GM06990 (cell line): ENCODE measurements at regions not wholly inside any gene's neighbourhood (a gene's known extent, or its start where the extent isn't known, plus 50 kb on each side); places are given as distances from the start of the nearest gene placed in this dataset.

Experiments used
- DNase-seq: peaks from one replicate; pipeline ENCODE4 v3.0.0-alpha.2; 2011; ENCODE audit not compliant: insufficient read length; ENCODE audit errors: extremely low read depth
- H3K27me3 ChIP-seq: replicated peaks from 2 replicates; pipeline ENCODE4 v1.6.0; 2011; ENCODE audit warnings: low read length; ENCODE audit not compliant: control insufficient read depth, insufficient read depth
- H3K36me3 ChIP-seq: 2 replicates; pipeline ENCODE4 v1.5.1; 2011; ENCODE audit warnings: low read length; ENCODE audit not compliant: control insufficient read depth, insufficient read depth
- H3K4me3 ChIP-seq: replicated peaks from 2 replicates; pipeline ENCODE4 v1.5.1; 2011; ENCODE audit warnings: low read depth, mild to moderate bottlenecking, control low read depth, low read length
- TF ChIP-seq, protein P1 (sequence below): IDR thresholded peaks from 2 replicates; pipeline ENCODE4 v1.5.1; 2011; ENCODE audit warnings: low read length, control low read depth, mild to moderate bottlenecking, inconsistent platforms; ENCODE audit not compliant: insufficient read depth, poor library complexity, severe bottlenecking

GRCh38 chr2:222102575-222103349, 196.0 kb downstream of the PAX3 start:
- DNase-seq, result no peak

DNA sequence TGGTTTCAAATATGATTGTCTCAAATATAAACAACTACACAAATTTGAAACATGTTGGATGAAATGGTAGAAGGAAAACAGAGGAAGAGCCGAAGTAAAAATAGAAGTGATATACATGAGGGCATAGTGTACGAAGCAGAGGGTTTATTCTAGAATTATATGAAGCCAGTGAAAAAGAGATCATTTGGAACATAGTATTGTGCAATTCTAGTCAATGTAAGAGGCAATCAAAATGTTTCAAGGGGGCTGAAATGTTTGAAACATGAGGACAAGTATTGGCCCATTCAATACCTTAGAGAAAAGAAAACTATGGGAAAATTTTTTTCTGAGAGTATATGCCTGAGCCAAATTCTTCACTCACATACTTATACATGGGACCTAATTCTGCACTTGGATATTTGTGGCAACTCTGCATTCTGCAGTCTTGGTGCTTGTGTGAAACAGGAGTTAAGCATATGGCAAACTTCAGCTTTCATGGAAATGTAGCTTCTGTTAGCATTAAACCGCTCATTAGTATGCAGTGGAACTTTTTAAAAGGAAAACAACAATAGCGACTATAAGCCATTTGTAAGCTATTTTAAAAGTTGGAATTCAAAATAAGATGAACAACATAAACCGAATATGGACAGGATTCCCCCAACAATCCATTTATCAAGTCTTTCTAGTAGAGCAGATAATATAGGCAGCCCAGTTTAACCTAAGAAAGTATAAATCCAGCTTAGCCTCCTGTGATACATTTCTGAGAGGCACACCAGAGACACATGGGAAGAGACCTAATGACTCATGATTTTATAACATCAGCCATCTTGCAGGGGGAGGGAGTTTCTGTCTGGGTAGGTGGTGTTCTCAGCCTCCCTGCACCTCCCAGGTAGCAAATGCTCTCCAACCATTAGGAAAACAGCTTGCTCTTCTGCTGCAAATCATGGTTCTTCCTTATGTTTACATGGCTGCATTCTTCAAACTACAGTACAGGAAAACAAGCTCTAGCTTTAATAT, 197.8 kb downstream of the PAX3 start:
- TF ChIP-seq, protein P1, sequence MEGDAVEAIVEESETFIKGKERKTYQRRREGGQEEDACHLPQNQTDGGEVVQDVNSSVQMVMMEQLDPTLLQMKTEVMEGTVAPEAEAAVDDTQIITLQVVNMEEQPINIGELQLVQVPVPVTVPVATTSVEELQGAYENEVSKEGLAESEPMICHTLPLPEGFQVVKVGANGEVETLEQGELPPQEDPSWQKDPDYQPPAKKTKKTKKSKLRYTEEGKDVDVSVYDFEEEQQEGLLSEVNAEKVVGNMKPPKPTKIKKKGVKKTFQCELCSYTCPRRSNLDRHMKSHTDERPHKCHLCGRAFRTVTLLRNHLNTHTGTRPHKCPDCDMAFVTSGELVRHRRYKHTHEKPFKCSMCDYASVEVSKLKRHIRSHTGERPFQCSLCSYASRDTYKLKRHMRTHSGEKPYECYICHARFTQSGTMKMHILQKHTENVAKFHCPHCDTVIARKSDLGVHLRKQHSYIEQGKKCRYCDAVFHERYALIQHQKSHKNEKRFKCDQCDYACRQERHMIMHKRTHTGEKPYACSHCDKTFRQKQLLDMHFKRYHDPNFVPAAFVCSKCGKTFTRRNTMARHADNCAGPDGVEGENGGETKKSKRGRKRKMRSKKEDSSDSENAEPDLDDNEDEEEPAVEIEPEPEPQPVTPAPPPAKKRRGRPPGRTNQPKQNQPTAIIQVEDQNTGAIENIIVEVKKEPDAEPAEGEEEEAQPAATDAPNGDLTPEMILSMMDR, result no peak
- no peaks in the 10 kb centered on the region; the same call in 1 of the 2 replicates for H3K27me3 ChIP-seq

More at GRCh38 chr2:222102575-222103349, 196.0 kb downstream of the PAX3 start:
- no peaks in the 10 kb centered on the region for H3K36me3 ChIP-seq
- no peak overlapping the region for H3K4me3 ChIP-seq
- H3K27me3 ChIP-seq, result no peaks in the 10 kb centered on the region; the same call in 1 of the 2 replicates
- TF ChIP-seq, protein P1, result no peak

GRCh38 chr2:222088561-222088960, 210.2 kb downstream of the PAX3 start:
- no peak overlapping the region for H3K4me3 ChIP-seq
- TF ChIP-seq, protein P1, result no peak
- no peaks in the 10 kb centered on the region for H3K36me3 ChIP-seq
- no peak for DNase-seq
- H3K27me3 ChIP-seq, result no peaks in the 10 kb centered on the region

More for the DNA sequence above, 197.8 kb downstream of the PAX3 start:
- Histone ChIP-seq H3K36me3 (no peaks in the 10 kb centered on the region), H3K4me3 (no peak overlapping the region)
- DNase-seq, result no peak

DNA sequence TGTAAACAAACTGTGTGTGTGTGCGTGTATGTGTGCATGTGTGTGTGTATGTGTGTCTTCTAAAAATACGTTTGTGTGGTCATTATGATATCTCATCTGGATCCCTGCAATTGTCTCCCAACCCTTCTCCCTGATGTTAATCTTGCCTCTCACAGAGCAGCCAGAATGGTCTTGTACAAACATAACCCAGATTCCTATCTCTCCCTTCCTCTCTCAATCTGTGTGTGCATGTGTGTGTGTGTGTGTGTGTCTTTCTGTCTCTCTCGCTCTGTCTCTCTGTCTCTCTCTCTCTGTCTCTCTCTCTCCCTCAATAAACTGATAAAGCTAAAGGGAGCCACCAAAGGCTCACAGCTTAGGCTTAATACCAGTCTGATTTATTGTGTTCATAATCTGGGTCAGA, 210.8 kb downstream of the PAX3 start:
- Histone ChIP-seq H3K27me3 (no peaks in the 10 kb centered on the region), H3K4me3 (no peak overlapping the region), H3K36me3 (no peaks in the 10 kb centered on the region)
- TF ChIP-seq, protein P1, result no peak
- no peak for DNase-seq

- Histone ChIP-seq H3K4me3 (no peak overlapping the region), H3K36me3 (no peaks in the 10 kb centered on the region), H3K27me3 (no peaks in the 10 kb centered on the region)
- TF ChIP-seq, protein P1, result no peak
- no peak for DNase-seq
Observed at GRCh38 chr2:222082201-222082600, 216.6 kb downstream of the PAX3 start.
